Activated CD8-positive, alpha-beta memory T cell treated with anti-CD3 and anti-CD28 coated beads for 24 hours (primary cell): ENCODE measurements at regions not wholly inside any gene's neighbourhood (a gene's known extent, or its start where the extent isn't known, plus 50 kb on each side); places are given as distances from the start of the nearest gene placed in this dataset.

Experiments
- DNase-seq: peaks from one replicate; pipeline ENCODE4 v3.0.0-alpha.2; 2020

- DNase-seq = no peak
These were observed 545.2 kb downstream of the LTN1 start for GRCh38 chr21:28447462-28447861.

- DNase-seq = no peak
These were observed 547.4 kb downstream of the LTN1 start for GRCh38 chr21:28445141-28445830.

GRCh38 chr21:28444557-28444956 is 548.1 kb downstream of the LTN1 start:
- DNase-seq = no peak

- no peak for DNase-seq
These were observed 548.6 kb downstream of the LTN1 start for GRCh38 chr21:28444111-28444510.

GRCh38 chr21:28442624-28443023 is 550.1 kb downstream of the LTN1 start:
- DNase-seq = no peak

GRCh38 chr21:28442085-28442484 is 550.6 kb downstream of the LTN1 start:
- no peak for DNase-seq

- DNase-seq = no peak
These were observed 552.9 kb downstream of the LTN1 start for GRCh38 chr21:28439788-28440187.

GRCh38 chr21:28439251-28439650 is 553.4 kb downstream of the LTN1 start:
- DNase-seq = no peak

GRCh38 chr21:28437061-28437460 is 555.6 kb downstream of the LTN1 start:
- DNase-seq = no peak

GRCh38 chr21:28436286-28436932 is 556.3 kb downstream of the LTN1 start:
- no peak for DNase-seq

GRCh38 chr21:28431527-28432200 is 561.0 kb downstream of the LTN1 start:
- DNase-seq = no peak

GRCh38 chr21:28431022-28431421 is 561.7 kb downstream of the LTN1 start:
- DNase-seq = no peak

- DNase-seq = no peak
These were observed 563.5 kb downstream of the LTN1 start for GRCh38 chr21:28429161-28429560.

- DNase-seq = no peak
These were observed 565.2 kb downstream of the LTN1 start for GRCh38 chr21:28427394-28428022.

- no peak for DNase-seq
These were observed 566.1 kb downstream of the LTN1 start for GRCh38 chr21:28426545-28426944.

- no peak for DNase-seq
These were observed 569.0 kb downstream of the LTN1 start for GRCh38 chr21:28423521-28424190.

GRCh38 chr21:28421716-28422524 is 570.8 kb downstream of the LTN1 start:
- no peak for DNase-seq

GRCh38 chr21:28419811-28420210 is 572.9 kb downstream of the LTN1 start:
- DNase-seq = no peak

GRCh38 chr21:28418726-28419514 is 573.8 kb downstream of the LTN1 start:
- no peak for DNase-seq

GRCh38 chr21:28410256-28410655 is 582.4 kb downstream of the LTN1 start:
- no peak for DNase-seq

- DNase-seq = no peak
These were observed 590.1 kb downstream of the LTN1 start for GRCh38 chr21:28402616-28402989.
